ENCODE measurements at regions not wholly inside any gene's neighbourhood (a gene's known extent, or its start where the extent isn't known, plus 50 kb on each side); places are given as distances from the start of the nearest gene placed in this dataset.

DNA sequence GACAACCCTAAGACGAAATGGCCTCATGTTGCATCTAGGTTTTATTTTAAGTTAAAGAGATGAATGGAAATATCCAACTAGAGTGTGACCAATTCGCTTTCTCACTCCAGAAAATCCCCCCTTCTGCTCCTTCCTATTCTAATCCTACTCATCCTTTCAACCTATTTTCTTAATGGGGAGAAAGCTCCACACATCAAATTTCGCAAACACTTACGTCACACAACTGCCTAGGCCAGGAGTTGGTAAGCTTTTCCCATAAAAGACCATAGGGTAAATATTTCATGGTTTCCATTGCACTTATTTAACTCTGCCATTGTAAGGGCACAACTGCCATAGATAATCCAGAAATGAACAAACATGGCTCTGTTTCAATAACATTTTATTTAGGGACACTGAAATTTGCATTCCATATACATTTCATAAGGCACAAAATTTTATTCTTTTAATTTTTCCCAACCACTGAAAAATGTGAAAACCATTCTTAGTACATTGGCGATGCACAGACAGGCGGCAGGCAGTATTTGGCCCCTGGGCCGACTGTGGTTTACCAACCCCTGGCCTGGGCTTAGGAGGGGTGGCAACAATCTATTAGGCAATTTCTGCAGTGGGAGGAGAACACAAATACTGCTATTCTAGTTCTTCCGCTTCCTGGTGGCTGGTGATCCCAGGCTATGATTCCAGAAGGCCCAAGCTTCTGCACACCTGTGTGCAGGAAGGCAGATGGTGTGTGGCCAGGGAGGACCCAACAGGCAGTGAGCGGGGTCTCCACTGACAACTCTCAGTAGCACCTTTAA is 67.2 kb upstream of the FOXN3 start:
- Histone ChIP-seq H3K27ac (ENCODE audit: low read depth in 1 of 2, low read length in 2 of 2) (peak overlapping the region; percentile 90 to 98), H3K9me3 (replicated peaks in 1 of 2; ENCODE audit: control insufficient read depth in 1 of 2, insufficient read depth in 1 of 2, low read length in 2 of 2) (no peaks in the 10 kb centered on the region), H4K20me1 (ENCODE audit: insufficient read depth, low read length) (no peaks in the 10 kb centered on the region), H3K9ac (ENCODE audit: insufficient read depth, low read length, poor library complexity, severe bottlenecking) (no peak overlapping the region), H3K4me2 (replicated peaks; ENCODE audit: extremely low read depth, low read length, poor library complexity, severe bottlenecking) (peak overlapping the region; percentile 45), H3K4me3 (replicated peaks in 1 of 3; ENCODE audit: low read depth in 2 of 3, low read length in 3 of 3) (peak overlapping the region in 1 of 3 experiments; percentile 33), H2AFZ (ENCODE audit: insufficient read depth, low read depth, low read length, poor library complexity, severe bottlenecking) (no peak overlapping the region), H3K36me3 (replicated peaks in 1 of 2; ENCODE audit: control insufficient read depth in 1 of 2, insufficient read depth in 2 of 2, low read length in 2 of 2) (no peaks in the 10 kb centered on the region), H3K27me3 (ENCODE audit: control insufficient read depth in 2 of 2, insufficient read depth in 2 of 2, low read length in 2 of 2) (no peaks in the 10 kb centered on the region), H3K79me2 (ENCODE audit: insufficient read depth, low read length) (peaks cover 81% of the 10 kb centered on the region), H3K4me1 (ENCODE audit: control insufficient read depth in 1 of 2, insufficient read depth in 2 of 2, low read length in 2 of 2) (peaks cover 91 to 97% of the 10 kb centered on the region in 2 donors)
- TF ChIP-seq, protein P1, sequence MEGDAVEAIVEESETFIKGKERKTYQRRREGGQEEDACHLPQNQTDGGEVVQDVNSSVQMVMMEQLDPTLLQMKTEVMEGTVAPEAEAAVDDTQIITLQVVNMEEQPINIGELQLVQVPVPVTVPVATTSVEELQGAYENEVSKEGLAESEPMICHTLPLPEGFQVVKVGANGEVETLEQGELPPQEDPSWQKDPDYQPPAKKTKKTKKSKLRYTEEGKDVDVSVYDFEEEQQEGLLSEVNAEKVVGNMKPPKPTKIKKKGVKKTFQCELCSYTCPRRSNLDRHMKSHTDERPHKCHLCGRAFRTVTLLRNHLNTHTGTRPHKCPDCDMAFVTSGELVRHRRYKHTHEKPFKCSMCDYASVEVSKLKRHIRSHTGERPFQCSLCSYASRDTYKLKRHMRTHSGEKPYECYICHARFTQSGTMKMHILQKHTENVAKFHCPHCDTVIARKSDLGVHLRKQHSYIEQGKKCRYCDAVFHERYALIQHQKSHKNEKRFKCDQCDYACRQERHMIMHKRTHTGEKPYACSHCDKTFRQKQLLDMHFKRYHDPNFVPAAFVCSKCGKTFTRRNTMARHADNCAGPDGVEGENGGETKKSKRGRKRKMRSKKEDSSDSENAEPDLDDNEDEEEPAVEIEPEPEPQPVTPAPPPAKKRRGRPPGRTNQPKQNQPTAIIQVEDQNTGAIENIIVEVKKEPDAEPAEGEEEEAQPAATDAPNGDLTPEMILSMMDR (IDR thresholded peaks at IDR 0.05) = no peak
- DNase-seq = peak; percentile 67 to 85 (median 85)
- Mint-ChIP-seq H3K4me3 (peak overlapping the region; percentile 37 to 78), H3K27me3 (ENCODE audit: low read depth in 3 of 3) (peaks cover 0 to 4% (median 0%) of the 10 kb centered on the region in 3 donors), H3K4me1 (peaks cover 79% of the 10 kb centered on the region), H3K9me3 (peaks cover 0 to 1% (median 0%) of the 10 kb centered on the region in 7 donors), H3K27ac (peak overlapping the region; percentile 98 to 99 (median 98)), H3K36me3 (peaks cover 13 to 20% of the 10 kb centered on the region in 2 donors)
- intact Hi-C loops (cut with micrococcal nuclease) = no loop called here
- 20% methylated on average over 2 of the region's 9 CpGs for WGBS (ENCODE audit: insufficient coverage)

GRCh38 chr14:89481196-89481595 is 64.2 kb upstream of the FOXN3 start:
- Histone ChIP-seq H3K4me2 (replicated peaks; ENCODE audit: extremely low read depth, low read length, poor library complexity, severe bottlenecking) (no peak overlapping the region), H3K27ac (ENCODE audit: low read depth in 1 of 2, low read length in 2 of 2) (peak overlapping the region; percentile 59 to 85), H3K9me3 (replicated peaks in 1 of 2; ENCODE audit: control insufficient read depth in 1 of 2, insufficient read depth in 1 of 2, low read length in 2 of 2) (no peaks in the 10 kb centered on the region), H3K79me2 (ENCODE audit: insufficient read depth, low read length) (peaks cover 91% of the 10 kb centered on the region), H3K4me1 (ENCODE audit: control insufficient read depth in 1 of 2, insufficient read depth in 2 of 2, low read length in 2 of 2) (peaks cover 68 to 83% of the 10 kb centered on the region in 2 donors), H3K4me3 (replicated peaks in 1 of 3; ENCODE audit: low read depth in 2 of 3, low read length in 3 of 3) (no peak overlapping the region), H3K27me3 (ENCODE audit: control insufficient read depth in 2 of 2, insufficient read depth in 2 of 2, low read length in 2 of 2) (no peaks in the 10 kb centered on the region), H4K20me1 (ENCODE audit: insufficient read depth, low read length) (no peaks in the 10 kb centered on the region), H3K9ac (ENCODE audit: insufficient read depth, low read length, poor library complexity, severe bottlenecking) (no peak overlapping the region), H2AFZ (ENCODE audit: insufficient read depth, low read depth, low read length, poor library complexity, severe bottlenecking) (no peak overlapping the region), H3K36me3 (replicated peaks in 1 of 2; ENCODE audit: control insufficient read depth in 1 of 2, insufficient read depth in 2 of 2, low read length in 2 of 2) (peaks cover 0 to 6% of the 10 kb centered on the region in 2 donors)
- Mint-ChIP-seq H3K9me3 (peaks cover 0 to 3% (median 0%) of the 10 kb centered on the region in 7 donors), H3K4me3 (no peak overlapping the region), H3K4me1 (peaks cover 67% of the 10 kb centered on the region), H3K36me3 (peaks cover 23 to 34% of the 10 kb centered on the region in 2 donors), H3K27ac (peak overlapping the region; percentile 82 to 99 (median 93)), H3K27me3 (ENCODE audit: low read depth in 3 of 3) (no peaks in the 10 kb centered on the region)
- TF ChIP-seq, protein P1 (IDR thresholded peaks at IDR 0.05) = no peak
- WGBS (ENCODE audit: insufficient coverage) = 82% methylated on average over 6 of the region's 11 CpGs
- intact Hi-C loops (cut with micrococcal nuclease) = no loop called here
- peak in 1 of 3 donors; percentile 35 for DNase-seq
